ENCODE measurements at regions not wholly inside any gene's neighbourhood (a gene's known extent, or its start where the extent isn't known, plus 50 kb on each side); places are given as distances from the start of the nearest gene placed in this dataset.

DNA sequence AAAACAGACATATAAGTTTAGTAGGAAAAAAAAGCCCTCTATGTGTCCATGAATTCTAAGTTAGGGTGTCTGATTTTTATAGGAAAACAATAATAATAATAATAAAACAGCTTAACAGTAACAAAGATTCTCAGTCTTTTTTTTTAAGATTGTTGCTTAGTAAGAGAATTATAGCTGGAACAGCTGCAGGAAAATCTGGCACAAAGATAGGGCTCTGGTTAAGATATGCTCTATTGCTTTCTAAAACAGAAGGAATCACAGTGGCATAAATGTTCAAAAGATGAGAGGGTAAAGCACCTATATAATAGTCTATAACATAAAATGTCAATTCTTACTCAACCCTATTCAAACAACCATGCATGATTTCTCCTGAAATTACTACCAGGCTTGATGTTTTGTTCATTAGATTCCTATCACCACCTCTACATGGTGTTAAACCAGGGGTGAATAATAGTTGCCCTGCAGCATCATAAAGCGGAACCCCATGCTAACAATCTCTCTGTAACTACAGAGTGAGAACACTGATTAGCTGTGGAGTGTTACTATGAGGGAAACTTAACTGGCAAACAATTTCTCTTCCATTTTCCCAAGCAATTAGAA lies 541.4 kb upstream of the MIR17HG start:
- no peaks in the 10 kb centered on the region for H3K4me1 ChIP-seq (ENCODE audit: control insufficient read depth, insufficient read depth, low read length, poor library complexity, severe bottlenecking)
- no peaks in the 10 kb centered on the region for H3K9me3 ChIP-seq (ENCODE audit: control insufficient read depth, low read length)
- H3K4me3 ChIP-seq (ENCODE audit: extremely low read depth, insufficient read depth, low read length, poor library complexity, severe bottlenecking) = no peak overlapping the region
- no peak overlapping the region for H3K27ac ChIP-seq (ENCODE audit: low read depth, low read length, severe bottlenecking)
- no CpG with 5 or more reads among the region's 1 CpG for WGBS, 2 experiments (ENCODE audit: insufficient coverage in 2 of 2)
- H3K36me3 ChIP-seq (ENCODE audit: control insufficient read depth, insufficient read depth, low read length) = no peaks in the 10 kb centered on the region

DNA sequence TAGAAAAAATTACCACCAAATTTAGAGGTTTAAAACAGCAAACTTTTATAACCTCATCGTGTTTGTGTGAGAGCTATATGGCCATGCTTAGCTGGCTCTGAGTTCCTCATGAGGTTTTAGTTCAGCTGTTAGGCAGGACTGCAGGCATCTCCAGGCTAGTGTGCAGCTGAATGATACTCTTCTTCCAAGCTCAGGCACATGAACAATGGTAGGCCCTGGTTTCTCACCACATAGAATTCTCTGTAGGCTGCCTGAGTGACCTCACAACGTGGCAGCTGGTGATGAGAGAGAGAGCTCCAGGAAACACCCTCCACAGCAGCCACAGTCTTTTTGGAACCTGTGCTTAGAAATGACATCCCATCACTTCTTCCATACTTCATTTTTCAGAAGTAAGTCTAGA lies 540.6 kb upstream of the MIR17HG start:
- no peaks in the 10 kb centered on the region for H3K4me1 ChIP-seq (ENCODE audit: control insufficient read depth, insufficient read depth, low read length, poor library complexity, severe bottlenecking)
- H3K4me3 ChIP-seq (ENCODE audit: extremely low read depth, insufficient read depth, low read length, poor library complexity, severe bottlenecking) = no peak overlapping the region
- no peaks in the 10 kb centered on the region for H3K36me3 ChIP-seq (ENCODE audit: control insufficient read depth, insufficient read depth, low read length)
- H3K9me3 ChIP-seq (ENCODE audit: control insufficient read depth, low read length) = no peaks in the 10 kb centered on the region
- H3K27ac ChIP-seq (ENCODE audit: low read depth, low read length, severe bottlenecking) = no peak overlapping the region
- WGBS, 2 experiments (ENCODE audit: insufficient coverage in 2 of 2) = no CpG with 5 or more reads among the region's 2 CpGs

DNA sequence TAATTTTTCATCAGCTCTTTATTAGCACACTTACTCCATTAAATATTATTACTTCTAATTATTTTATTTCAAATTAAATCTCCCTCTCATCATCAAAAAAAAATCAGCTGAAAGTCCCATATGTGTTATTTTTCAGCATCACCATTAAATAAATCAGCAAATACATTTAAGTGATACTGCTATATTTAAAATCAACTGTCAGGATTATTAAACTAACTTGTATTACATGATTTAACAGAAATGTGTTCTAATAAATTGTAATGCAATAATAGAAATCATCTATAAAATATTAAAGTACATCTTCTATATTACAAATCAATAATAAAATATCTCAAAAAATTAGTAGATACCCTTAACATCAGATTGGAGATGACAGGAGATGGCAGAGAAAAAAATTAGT lies 538.6 kb upstream of the MIR17HG start:
- Histone ChIP-seq H3K4me3 (ENCODE audit: extremely low read depth, insufficient read depth, low read length, poor library complexity, severe bottlenecking) (no peak overlapping the region), H3K36me3 (ENCODE audit: control insufficient read depth, insufficient read depth, low read length) (no peaks in the 10 kb centered on the region), H3K4me1 (ENCODE audit: control insufficient read depth, insufficient read depth, low read length, poor library complexity, severe bottlenecking) (no peaks in the 10 kb centered on the region)

DNA sequence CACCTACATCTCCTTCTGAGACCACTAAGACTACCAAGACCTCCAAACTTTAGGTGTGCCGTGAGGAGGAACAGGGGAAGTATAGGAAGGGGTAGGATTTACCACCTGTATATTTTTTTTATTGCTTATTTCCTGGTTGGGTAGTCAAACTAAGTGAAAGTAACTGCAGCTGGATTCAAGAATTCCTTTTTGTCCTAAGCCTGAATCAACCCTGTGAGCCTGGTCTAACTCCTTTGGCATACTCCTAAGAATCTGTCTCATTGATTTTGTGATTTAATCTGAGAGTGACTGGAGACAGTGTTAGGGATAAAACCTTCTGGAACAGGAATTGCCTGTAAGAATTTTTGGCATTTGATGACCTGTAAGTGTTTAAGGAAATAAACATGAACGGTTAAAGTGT lies 523.5 kb upstream of the MIR17HG start:
- no peaks in the 10 kb centered on the region for H3K4me1 ChIP-seq (ENCODE audit: control insufficient read depth, insufficient read depth, low read length, poor library complexity, severe bottlenecking)
- no peak overlapping the region for H3K27ac ChIP-seq (ENCODE audit: low read depth, low read length, severe bottlenecking)
- H3K36me3 ChIP-seq (ENCODE audit: control insufficient read depth, insufficient read depth, low read length) = no peaks in the 10 kb centered on the region
- 86 to 100% methylated on average over 1 of the region's 2 CpGs for WGBS, 2 experiments (ENCODE audit: insufficient coverage in 2 of 2)
- no peak overlapping the region for H3K4me3 ChIP-seq (ENCODE audit: extremely low read depth, insufficient read depth, low read length, poor library complexity, severe bottlenecking)
- peaks cover 5% of the 10 kb centered on the region for H3K9me3 ChIP-seq (ENCODE audit: control insufficient read depth, low read length)

More for the DNA sequence above, 538.6 kb upstream of the MIR17HG start:
- Histone ChIP-seq H3K9me3 (ENCODE audit: control insufficient read depth, low read length) (no peaks in the 10 kb centered on the region), H3K27ac (ENCODE audit: low read depth, low read length, severe bottlenecking) (no peak overlapping the region)

DNA sequence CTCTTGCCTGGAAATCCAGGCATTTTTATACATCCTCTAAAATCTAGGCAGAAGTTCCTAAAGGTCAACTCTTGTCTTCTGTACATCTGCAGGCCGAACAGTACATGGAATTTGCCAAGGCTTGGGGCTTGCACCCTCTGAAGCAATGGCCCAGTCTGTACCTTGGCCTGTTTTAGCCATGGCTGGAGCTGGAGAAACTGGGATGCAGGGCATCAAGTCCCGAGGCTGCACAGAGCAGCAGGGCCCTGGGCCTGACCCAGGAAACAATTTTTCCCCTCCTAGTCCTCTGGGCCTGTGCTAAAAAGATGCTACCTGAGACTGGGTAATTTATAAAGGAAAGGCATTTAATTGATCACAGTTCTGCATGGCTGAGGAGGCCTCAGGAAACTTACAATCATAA lies 520.8 kb upstream of the MIR17HG start:
- Histone ChIP-seq H3K4me3 (ENCODE audit: extremely low read depth, insufficient read depth, low read length, poor library complexity, severe bottlenecking) (no peak overlapping the region), H3K27ac (ENCODE audit: low read depth, low read length, severe bottlenecking) (no peak overlapping the region), H3K4me1 (ENCODE audit: control insufficient read depth, insufficient read depth, low read length, poor library complexity, severe bottlenecking) (no peaks in the 10 kb centered on the region), H3K36me3 (ENCODE audit: control insufficient read depth, insufficient read depth, low read length) (no peaks in the 10 kb centered on the region), H3K9me3 (ENCODE audit: control insufficient read depth, low read length) (peaks cover 5% of the 10 kb centered on the region)
- WGBS, 2 experiments (ENCODE audit: insufficient coverage in 2 of 2) = 92% methylated on average over 2 of the region's 2 CpGs; no CpG with 5 or more reads in 1 of the 2 experiments

DNA sequence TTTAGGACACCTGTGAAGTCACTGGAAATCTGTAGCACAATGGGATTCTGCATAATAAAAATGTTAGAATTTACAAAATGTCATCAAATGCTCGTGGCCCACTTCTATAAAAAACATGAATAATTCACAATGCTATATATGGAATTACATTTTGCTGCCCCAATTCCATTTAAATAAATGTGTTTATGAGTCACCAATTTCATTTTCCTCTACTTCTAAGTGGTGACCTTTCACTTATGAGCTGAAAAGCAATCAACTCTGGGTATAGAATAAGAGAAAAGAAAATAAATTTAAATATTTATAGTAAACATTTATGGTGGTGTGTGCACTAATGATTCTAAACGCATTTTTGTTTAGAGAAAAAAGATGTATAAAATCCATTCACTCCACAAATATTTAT lies 516.7 kb upstream of the MIR17HG start:
- WGBS, 2 experiments (ENCODE audit: insufficient coverage in 2 of 2) = no CpG with 5 or more reads among the region's 2 CpGs
- Histone ChIP-seq H3K4me3 (ENCODE audit: extremely low read depth, insufficient read depth, low read length, poor library complexity, severe bottlenecking) (no peak overlapping the region), H3K9me3 (ENCODE audit: control insufficient read depth, low read length) (peaks cover 5% of the 10 kb centered on the region), H3K36me3 (ENCODE audit: control insufficient read depth, insufficient read depth, low read length) (no peaks in the 10 kb centered on the region), H3K27ac (ENCODE audit: low read depth, low read length, severe bottlenecking) (no peak overlapping the region), H3K4me1 (ENCODE audit: control insufficient read depth, insufficient read depth, low read length, poor library complexity, severe bottlenecking) (no peaks in the 10 kb centered on the region)

DNA sequence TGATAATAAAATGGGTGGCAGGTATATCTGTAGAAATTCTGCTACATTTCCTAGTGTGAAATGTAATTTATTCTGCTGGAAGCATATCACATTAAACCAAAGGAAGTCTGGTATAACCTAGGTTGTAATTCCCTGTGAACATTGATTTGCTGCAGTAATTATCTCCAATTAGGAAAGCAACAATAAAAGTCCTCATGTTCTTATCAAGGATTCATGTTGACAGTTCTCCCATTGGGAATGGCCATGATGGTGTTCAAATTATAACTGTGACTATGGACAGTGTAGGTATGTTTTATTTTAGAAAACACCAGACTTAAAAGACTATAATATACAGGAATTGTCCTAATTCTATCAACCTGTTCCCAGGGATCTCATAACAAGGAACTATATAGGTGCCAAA lies 513.5 kb upstream of the MIR17HG start:
- Histone ChIP-seq H3K36me3 (ENCODE audit: control insufficient read depth, insufficient read depth, low read length) (no peaks in the 10 kb centered on the region), H3K4me1 (ENCODE audit: control insufficient read depth, insufficient read depth, low read length, poor library complexity, severe bottlenecking) (no peaks in the 10 kb centered on the region), H3K4me3 (ENCODE audit: extremely low read depth, insufficient read depth, low read length, poor library complexity, severe bottlenecking) (no peak overlapping the region), H3K9me3 (ENCODE audit: control insufficient read depth, low read length) (no peaks in the 10 kb centered on the region), H3K27ac (ENCODE audit: low read depth, low read length, severe bottlenecking) (no peak overlapping the region)

DNA sequence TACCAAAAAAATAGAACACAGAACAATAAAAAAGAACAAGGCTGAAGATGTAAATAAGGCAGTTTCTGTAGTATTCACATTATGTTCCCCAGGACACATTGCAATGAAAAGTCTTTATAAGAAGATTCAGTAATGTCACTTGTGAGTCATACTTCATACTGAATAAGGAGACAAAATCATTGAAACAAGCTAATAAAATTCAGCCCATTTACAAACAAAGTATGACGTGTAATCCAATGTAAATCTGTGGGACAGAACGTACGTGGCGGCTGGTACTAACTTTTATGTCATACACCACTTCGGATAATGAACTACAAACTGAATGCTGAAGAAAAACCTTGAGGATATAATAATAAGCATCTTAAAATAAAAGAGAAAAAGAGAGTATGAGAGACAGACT lies 512.8 kb upstream of the MIR17HG start:
- Histone ChIP-seq H3K27ac (ENCODE audit: low read depth, low read length, severe bottlenecking) (no peak overlapping the region), H3K4me3 (ENCODE audit: extremely low read depth, insufficient read depth, low read length, poor library complexity, severe bottlenecking) (no peak overlapping the region), H3K36me3 (ENCODE audit: control insufficient read depth, insufficient read depth, low read length) (no peaks in the 10 kb centered on the region), H3K9me3 (ENCODE audit: control insufficient read depth, low read length) (no peaks in the 10 kb centered on the region), H3K4me1 (ENCODE audit: control insufficient read depth, insufficient read depth, low read length, poor library complexity, severe bottlenecking) (no peaks in the 10 kb centered on the region)
- WGBS, 2 experiments (ENCODE audit: insufficient coverage in 2 of 2) = 83% methylated on average over 1 of the region's 5 CpGs; no CpG with 5 or more reads in 1 of the 2 experiments

DNA sequence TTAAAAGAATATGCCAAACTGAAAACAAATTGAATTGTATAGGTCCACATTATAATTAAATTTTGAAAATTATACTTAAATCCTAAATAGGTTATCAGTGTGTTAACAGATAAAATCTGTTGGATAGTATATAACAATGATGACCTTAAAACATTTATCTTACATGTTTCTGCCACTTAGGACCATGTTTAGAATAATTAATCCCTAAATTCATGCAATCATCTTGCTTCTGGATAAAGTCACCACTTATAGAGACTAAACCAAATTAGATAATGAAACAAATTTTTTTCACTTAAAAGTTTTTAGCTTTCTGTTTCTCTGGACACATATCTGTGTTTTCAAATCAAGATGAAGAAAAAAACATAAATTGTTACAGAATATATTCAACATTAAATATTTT lies 511.7 kb upstream of the MIR17HG start:
- Histone ChIP-seq H3K4me3 (ENCODE audit: extremely low read depth, insufficient read depth, low read length, poor library complexity, severe bottlenecking) (no peak overlapping the region), H3K4me1 (ENCODE audit: control insufficient read depth, insufficient read depth, low read length, poor library complexity, severe bottlenecking) (no peaks in the 10 kb centered on the region), H3K27ac (ENCODE audit: low read depth, low read length, severe bottlenecking) (no peak overlapping the region), H3K9me3 (ENCODE audit: control insufficient read depth, low read length) (no peaks in the 10 kb centered on the region), H3K36me3 (ENCODE audit: control insufficient read depth, insufficient read depth, low read length) (no peaks in the 10 kb centered on the region)

DNA sequence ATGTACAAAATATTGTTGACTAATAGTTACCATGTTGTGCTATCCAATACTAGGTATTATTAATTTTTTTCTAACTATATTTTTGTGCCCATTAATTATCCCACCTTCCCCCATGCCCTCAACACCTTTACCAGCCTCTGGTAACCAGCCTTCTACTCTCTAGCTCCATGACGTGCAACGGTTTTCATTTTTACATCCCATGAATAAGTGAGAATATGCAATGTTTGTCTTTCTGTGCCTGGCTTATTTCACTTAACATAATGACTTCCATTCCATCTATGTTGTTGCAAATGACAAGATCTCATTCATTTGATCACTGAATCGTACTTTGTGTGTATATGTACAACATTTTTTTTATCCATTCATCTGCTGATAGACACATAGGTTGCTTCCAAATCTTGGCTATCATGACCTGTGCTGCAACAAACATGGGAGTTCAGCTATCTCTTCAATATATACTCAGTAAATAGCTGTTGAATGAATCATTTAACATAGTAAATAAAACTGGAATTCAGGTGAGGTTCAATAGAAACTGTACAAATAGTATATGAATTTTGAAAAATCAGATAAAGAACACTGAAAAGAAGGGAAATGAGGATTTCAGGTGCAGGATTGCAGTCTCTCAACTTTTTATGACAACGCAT lies 509.0 kb upstream of the MIR17HG start:
- H3K27ac ChIP-seq (ENCODE audit: low read depth, low read length, severe bottlenecking) = no peak overlapping the region
- no peaks in the 10 kb centered on the region for H3K36me3 ChIP-seq (ENCODE audit: control insufficient read depth, insufficient read depth, low read length)
- H3K9me3 ChIP-seq (ENCODE audit: control insufficient read depth, low read length) = no peaks in the 10 kb centered on the region
- H3K4me1 ChIP-seq (ENCODE audit: control insufficient read depth, insufficient read depth, low read length, poor library complexity, severe bottlenecking) = no peaks in the 10 kb centered on the region
- H3K4me3 ChIP-seq (ENCODE audit: extremely low read depth, insufficient read depth, low read length, poor library complexity, severe bottlenecking) = no peak overlapping the region
- no CpG with 5 or more reads among the region's 4 CpGs for WGBS, 2 experiments (ENCODE audit: insufficient coverage in 2 of 2)

DNA sequence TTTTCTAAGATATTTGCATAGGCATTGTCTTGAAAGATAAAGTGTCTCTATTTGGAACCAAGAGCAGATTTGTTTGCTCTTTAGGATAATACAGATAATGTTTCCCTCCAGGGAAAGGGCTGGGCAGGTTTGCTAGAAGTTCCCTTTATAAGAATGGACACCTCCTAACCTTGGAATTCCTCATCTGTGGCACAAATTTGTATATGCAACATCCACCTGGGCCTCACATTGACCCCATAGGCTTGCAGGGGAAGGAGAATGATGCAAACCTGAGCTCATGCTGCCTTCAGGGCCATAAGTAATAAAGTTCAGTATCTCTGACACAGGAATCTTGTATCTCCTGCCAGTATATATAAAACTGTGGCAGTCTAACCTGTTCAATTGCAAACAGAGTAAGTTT lies 508.4 kb upstream of the MIR17HG start:
- Histone ChIP-seq H3K36me3 (ENCODE audit: control insufficient read depth, insufficient read depth, low read length) (no peaks in the 10 kb centered on the region), H3K9me3 (ENCODE audit: control insufficient read depth, low read length) (no peaks in the 10 kb centered on the region), H3K4me3 (ENCODE audit: extremely low read depth, insufficient read depth, low read length, poor library complexity, severe bottlenecking) (no peak overlapping the region), H3K4me1 (ENCODE audit: control insufficient read depth, insufficient read depth, low read length, poor library complexity, severe bottlenecking) (no peaks in the 10 kb centered on the region), H3K27ac (ENCODE audit: low read depth, low read length, severe bottlenecking) (no peak overlapping the region)

Data from mesodermal cell (in vitro differentiated cells).